Panc1 (cell line): ENCODE measurements at regions not wholly inside any gene's neighbourhood (a gene's known extent, or its start where the extent isn't known, plus 50 kb on each side); places are given as distances from the start of the nearest gene placed in this dataset.

Experiments used
- ATAC-seq: fragments of 200-7000 bp; cut with Tn5 transposase; 2 replicates; pipeline ENCODE4 v1.9.1; 2020; ENCODE audit warnings: mild to moderate bottlenecking, moderate library complexity
- BruUV-seq: library from RNA; stranded (reverse); fragments of 400-500 nt; replicated peaks from 2 replicates; lab custom pipeline; 2021; lab: Mats Ljungman, UMichigan
- CTCF ChIA-PET: fragments of 300-600 bp; sonication (Branson Sonifier 250); formaldehyde crosslinking; loops from one replicate; lab custom pipeline; 2022; ENCODE audit warnings: antibody characterized with exemption; lab: Charles Lee
- POLR2A ChIA-PET: fragments of 300-600 bp; sonication (Branson Sonifier 250); formaldehyde crosslinking; loops from one replicate; lab custom pipeline; 2022; ENCODE audit warnings: antibody characterized with exemption; lab: Charles Lee
- DNase-seq: peaks from one replicate; pipeline ENCODE4 v3.0.0-alpha.2; 2010; ENCODE audit warnings: low read depth, low spot score
- H3K27ac ChIP-seq: 2 replicates; pipeline ENCODE4 v1.5.1; 2011; ENCODE audit warnings: mild to moderate bottlenecking, low read length, inconsistent platforms
- H3K27me3 ChIP-seq: fragments of 200-500 bp; sonication (Bioruptor generic); 2 replicates; pipeline ENCODE4 v1.6.0; 2014; ENCODE audit warnings: low read length, inconsistent platforms; ENCODE audit not compliant: control insufficient read depth, insufficient read depth
- H3K36me3 ChIP-seq: fragments of 200-500 bp; sonication (Bioruptor generic); 2 replicates; pipeline ENCODE4 v1.5.1; 2014; ENCODE audit warnings: inconsistent platforms, mild to moderate bottlenecking, low read length, moderate library complexity; ENCODE audit not compliant: control insufficient read depth, insufficient read depth
- H3K4me1 ChIP-seq: 2 replicates; pipeline ENCODE4 v1.5.1; 2011; ENCODE audit warnings: inconsistent platforms, mild to moderate bottlenecking, low read length, moderate library complexity; ENCODE audit not compliant: control insufficient read depth, insufficient read depth
- H3K4me3 ChIP-seq, 2 experiments: 2 replicates each; pipeline ENCODE4 v1.5.1; 2011 to 2012; ENCODE audit warnings: low read depth in 2 of 2, low read length in 2 of 2, mild to moderate bottlenecking in 2 of 2, inconsistent platforms in 1 of 2, moderate library complexity in 1 of 2
- H3K9me3 ChIP-seq: fragments of 200-500 bp; sonication (Bioruptor generic); 2 replicates; pipeline ENCODE4 v1.5.1; 2014; ENCODE audit warnings: low read depth, mild to moderate bottlenecking, inconsistent platforms, low read length, moderate library complexity; ENCODE audit not compliant: control insufficient read depth, insufficient read depth
- CTCF ChIP-seq: fragments of 450-650 bp; IDR thresholded peaks from 2 replicates; pipeline ENCODE4 v1.5.1; 2017; ENCODE audit warnings: mild to moderate bottlenecking
- POLR2AphosphoS5 ChIP-seq: IDR thresholded peaks from 2 replicates; pipeline ENCODE4 v1.6.1; 2012; ENCODE audit warnings: mild to moderate bottlenecking, low read depth, low read length, moderate library complexity
- REST ChIP-seq, 2 experiments: IDR thresholded peaks; 2 replicates each; pipeline ENCODE4 v1.6.1; 2011 to 2012; ENCODE audit warnings: low read depth in 2 of 2, control low read depth in 1 of 2, low read length in 1 of 2, mild to moderate bottlenecking in 1 of 2, moderate library complexity in 1 of 2; ENCODE audit not compliant: insufficient read depth in 1 of 2
- SIN3A ChIP-seq: IDR thresholded peaks from 2 replicates; pipeline ENCODE4 v1.6.1; 2012; ENCODE audit warnings: low read depth, mild to moderate bottlenecking, low read length, moderate library complexity, borderline replicate concordance; ENCODE audit not compliant: insufficient read depth
- TCF7L2 ChIP-seq: IDR thresholded peaks from 2 replicates; pipeline ENCODE4 v1.6.1; 2011; ENCODE audit warnings: mild to moderate bottlenecking, low read depth, low read length, inconsistent platforms
- in situ Hi-C: cut with HindIII; loops from 2 replicates; pipeline ENCODE4 v1.10.0; 2016; ENCODE audit warnings: low sequenced_read_pairs, low pct_unique_long_range_greater_than_20kb
- intact Hi-C: fragments of 100-400 bp; cut with micrococcal nuclease; formaldehyde crosslinking; loops from one replicate; pipeline ENCODE4 v1.10.0; 2022; ENCODE audit not compliant: unreplicated experiment

GRCh38 chr10:78914502-78915189, 154.1 kb upstream of the ZMIZ1 start:
- H3K36me3 ChIP-seq = no peaks in the 10 kb centered on the region
- no peak overlapping the region for H3K4me3 ChIP-seq
- TF ChIP-seq REST (IDR thresholded peaks at IDR 0.05; ENCODE audit: insufficient read depth in 1 of 2, low read depth in 2 of 2, low read length in 1 of 2) (no peak), POLR2AphosphoS5 (no peak), CTCF (no peak), TCF7L2 (no peak), SIN3A (no peak)
- no peaks in the 10 kb centered on the region for H3K9me3 ChIP-seq
- no TSS peak for BruUV-seq
- H3K4me1 ChIP-seq = no peaks in the 10 kb centered on the region
- POLR2A ChIA-PET = no interaction called here
- ATAC-seq = no peak
- CTCF ChIA-PET = no interaction called here
- intact Hi-C loops = no loop called here
- no peaks in the 10 kb centered on the region for H3K27me3 ChIP-seq
- in situ Hi-C loops = no loop called here
- no peak for DNase-seq
- no peak overlapping the region for H3K27ac ChIP-seq

GRCh38 chr10:78915190-78915518, 153.6 kb upstream of the ZMIZ1 start:
- Histone ChIP-seq H3K27ac (no peak overlapping the region), H3K4me3 (no peak overlapping the region), H3K4me1 (no peaks in the 10 kb centered on the region), H3K36me3 (no peaks in the 10 kb centered on the region), H3K27me3 (no peaks in the 10 kb centered on the region), H3K9me3 (no peaks in the 10 kb centered on the region)
- no peak for ATAC-seq
- no peak for TF ChIP-seq POLR2AphosphoS5
- TF ChIP-seq TCF7L2 = no peak
- TF ChIP-seq SIN3A = no peak
- TF ChIP-seq CTCF = no peak
- TF ChIP-seq REST (IDR thresholded peaks at IDR 0.05; ENCODE audit: insufficient read depth in 1 of 2, low read depth in 2 of 2, low read length in 1 of 2) = no peak
- POLR2A ChIA-PET = no interaction called here
- intact Hi-C loops = no loop called here
- in situ Hi-C loops = no loop called here
- CTCF ChIA-PET = no interaction called here
- BruUV-seq = no TSS peak
- DNase-seq = no peak
